ENCODE measurements at regions not wholly inside any gene's neighbourhood (a gene's known extent, or its start where the extent isn't known, plus 50 kb on each side); places are given as distances from the start of the nearest gene placed in this dataset.
"Not testable (repeated sequence)": the region's sequence is repeated elsewhere in the genome, so short reads cannot be mapped to it uniquely, and the experiment has no call there.

DNA sequence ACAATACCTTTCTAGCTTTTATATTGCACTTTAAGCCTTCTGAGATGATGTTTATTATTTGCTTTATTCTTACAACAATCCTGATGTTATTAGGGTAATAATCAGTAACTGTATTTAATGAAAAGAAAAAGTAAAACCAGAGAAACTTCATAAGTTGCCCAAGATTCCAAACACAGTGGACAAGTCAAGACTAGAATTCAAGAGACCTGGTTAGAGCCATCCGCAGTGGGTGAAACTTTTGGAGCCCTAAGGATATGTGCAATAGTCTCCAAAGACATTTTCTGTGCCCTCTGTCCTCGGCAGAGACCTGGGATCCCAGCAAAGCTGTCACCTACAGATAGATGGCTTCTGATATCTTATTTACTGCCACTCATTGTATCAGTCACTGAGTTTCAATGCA lies 106.8 kb upstream of the DPT start:
- Histone ChIP-seq H3K9me3 (no peaks in the 10 kb centered on the region), H3K27me3 (no peaks in the 10 kb centered on the region), H3K4me1 (peaks cover 0 to 6% of the 10 kb centered on the region in 2 donors), H3K36me3 (no peaks in the 10 kb centered on the region), H3K4me3 (no peak overlapping the region), H3K27ac (no peak overlapping the region)
- no peak for DNase-seq
- ATAC-seq, result no peak
- TF ChIP-seq, protein P1, sequence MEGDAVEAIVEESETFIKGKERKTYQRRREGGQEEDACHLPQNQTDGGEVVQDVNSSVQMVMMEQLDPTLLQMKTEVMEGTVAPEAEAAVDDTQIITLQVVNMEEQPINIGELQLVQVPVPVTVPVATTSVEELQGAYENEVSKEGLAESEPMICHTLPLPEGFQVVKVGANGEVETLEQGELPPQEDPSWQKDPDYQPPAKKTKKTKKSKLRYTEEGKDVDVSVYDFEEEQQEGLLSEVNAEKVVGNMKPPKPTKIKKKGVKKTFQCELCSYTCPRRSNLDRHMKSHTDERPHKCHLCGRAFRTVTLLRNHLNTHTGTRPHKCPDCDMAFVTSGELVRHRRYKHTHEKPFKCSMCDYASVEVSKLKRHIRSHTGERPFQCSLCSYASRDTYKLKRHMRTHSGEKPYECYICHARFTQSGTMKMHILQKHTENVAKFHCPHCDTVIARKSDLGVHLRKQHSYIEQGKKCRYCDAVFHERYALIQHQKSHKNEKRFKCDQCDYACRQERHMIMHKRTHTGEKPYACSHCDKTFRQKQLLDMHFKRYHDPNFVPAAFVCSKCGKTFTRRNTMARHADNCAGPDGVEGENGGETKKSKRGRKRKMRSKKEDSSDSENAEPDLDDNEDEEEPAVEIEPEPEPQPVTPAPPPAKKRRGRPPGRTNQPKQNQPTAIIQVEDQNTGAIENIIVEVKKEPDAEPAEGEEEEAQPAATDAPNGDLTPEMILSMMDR (IDR thresholded peaks at IDR 0.05), result no peak
- intact Hi-C loops (cut with DNase I), result no loop called here

- no peak overlapping the region for H3K27ac ChIP-seq
- TF ChIP-seq, protein P1 (IDR thresholded peaks at IDR 0.05), result no peak
- H3K4me3 ChIP-seq, result no peak overlapping the region
- no peaks in the 10 kb centered on the region for H3K27me3 ChIP-seq
- DNase-seq (no peak), ATAC-seq (no peak)
- peaks cover 0 to 6% of the 10 kb centered on the region in 2 donors for H3K4me1 ChIP-seq
- H3K36me3 ChIP-seq, result no peaks in the 10 kb centered on the region
- no peaks in the 10 kb centered on the region for H3K9me3 ChIP-seq
- intact Hi-C loops (cut with DNase I), result no loop called here
Observed at GRCh38 chr1:168836469-168836868, 107.5 kb upstream of the DPT start.

- H3K9me3 ChIP-seq; H3K4me1 ChIP-seq; ATAC-seq; H3K4me3 ChIP-seq; H3K27me3 ChIP-seq; intact Hi-C loops (cut with DNase I); H3K36me3 ChIP-seq; H3K27ac ChIP-seq: not testable (repeated sequence)
- DNase-seq, result peak in 1 of 4 donors; percentile 68
Observed at GRCh38 chr1:168837230-168837629, 108.2 kb upstream of the DPT start.

- Histone ChIP-seq H3K9me3 (no peaks in the 10 kb centered on the region), H3K36me3 (no peaks in the 10 kb centered on the region), H3K27me3 (no peaks in the 10 kb centered on the region), H3K4me1 (peaks cover 0 to 2% of the 10 kb centered on the region in 2 donors), H3K27ac (no peak overlapping the region), H3K4me3 (no peak overlapping the region)
- TF ChIP-seq, protein P1 (IDR thresholded peaks at IDR 0.05), result no peak
- no peak for DNase-seq
- intact Hi-C loops (cut with DNase I), result no loop called here
- ATAC-seq, result no peak
Observed at GRCh38 chr1:168842306-168842705, 113.3 kb upstream of the DPT start.

DNA sequence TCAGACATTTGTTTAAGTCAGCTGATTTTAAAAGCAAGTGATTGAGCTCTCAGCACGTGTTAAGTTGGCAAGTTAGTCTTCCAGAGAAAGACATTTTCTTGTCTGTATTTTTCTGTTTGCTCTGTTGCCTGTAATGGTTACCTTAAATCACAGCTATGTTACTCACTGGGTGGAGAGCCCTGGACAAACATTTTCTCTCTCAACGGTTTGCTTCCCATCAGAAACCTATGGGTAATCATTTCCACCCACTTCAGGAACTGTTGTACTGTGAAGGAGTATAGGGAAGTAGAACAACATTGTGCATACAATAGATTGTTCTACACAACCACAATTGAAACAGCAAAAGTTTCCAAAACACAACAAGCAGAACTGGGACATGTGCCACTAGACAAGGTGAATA lies 113.9 kb upstream of the DPT start:
- DNase-seq (no peak), ATAC-seq (peak; percentile 79)
- Histone ChIP-seq H3K9me3 (no peaks in the 10 kb centered on the region), H3K27ac (no peak overlapping the region), H3K36me3 (no peaks in the 10 kb centered on the region), H3K27me3 (no peaks in the 10 kb centered on the region), H3K4me1 (peaks cover 0 to 2% of the 10 kb centered on the region in 2 donors), H3K4me3 (no peak overlapping the region)
- intact Hi-C loops (cut with DNase I), result no loop called here
- TF ChIP-seq, protein P1 (IDR thresholded peaks at IDR 0.05), result no peak

DNA sequence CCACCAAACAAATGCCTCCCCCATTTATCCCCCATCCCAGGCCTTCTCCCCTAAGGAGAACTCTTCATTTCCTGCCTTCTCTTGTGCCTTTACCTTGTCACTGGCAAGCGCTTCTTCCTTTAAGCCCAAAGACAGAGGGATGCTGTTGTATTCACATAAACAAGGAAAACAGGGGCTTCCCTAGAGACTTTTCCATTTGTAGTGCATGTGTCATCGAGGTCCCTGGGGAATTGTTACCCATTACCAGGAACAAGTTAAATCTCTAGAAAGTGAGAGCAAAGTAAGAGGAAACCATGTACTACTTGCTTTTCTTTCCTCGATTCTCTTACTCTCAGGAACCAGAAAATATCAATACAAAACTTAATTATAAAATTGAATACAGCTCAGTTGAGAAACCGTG lies 114.4 kb upstream of the DPT start:
- H3K9me3 ChIP-seq, result no peaks in the 10 kb centered on the region
- H3K4me1 ChIP-seq, result peaks cover 0 to 2% of the 10 kb centered on the region in 2 donors
- H3K27ac ChIP-seq, result no peak overlapping the region
- DNase-seq (no peak), ATAC-seq (no peak)
- intact Hi-C loops (cut with DNase I), result no loop called here
- H3K4me3 ChIP-seq, result no peak overlapping the region
- TF ChIP-seq, protein P1 (IDR thresholded peaks at IDR 0.05), result no peak
- H3K36me3 ChIP-seq, result no peaks in the 10 kb centered on the region
- H3K27me3 ChIP-seq, result no peaks in the 10 kb centered on the region

Data from left lung (tissue), 4 donors.